NT2/D1 (cell line): ENCODE measurements at regions not wholly inside any gene's neighbourhood (a gene's known extent, or its start where the extent isn't known, plus 50 kb on each side); places are given as distances from the start of the nearest gene placed in this dataset.

Experiments used
- DNase-seq: peaks from one replicate; pipeline ENCODE4 v3.0.0-alpha.2; 2011; ENCODE audit warnings: low read depth, low spot score
- H3K27me3 ChIP-seq: 2 replicates; pipeline ENCODE4 v1.6.0; 2011; ENCODE audit warnings: mild to moderate bottlenecking; ENCODE audit not compliant: insufficient read length, insufficient read depth
- H3K36me3 ChIP-seq: 2 replicates; pipeline ENCODE4 v1.6.1; 2011; ENCODE audit warnings: mild to moderate bottlenecking, low read length, mixed read lengths; ENCODE audit not compliant: insufficient read depth, insufficient read length
- H3K4me1 ChIP-seq: 2 replicates; pipeline ENCODE4 v1.5.1; 2011; ENCODE audit not compliant: insufficient read depth, insufficient read length
- H3K4me3 ChIP-seq: 2 replicates; pipeline ENCODE4 v1.5.1; 2011; ENCODE audit warnings: low read depth; ENCODE audit not compliant: insufficient read length
- H3K9ac ChIP-seq: 2 replicates; pipeline ENCODE4 v1.6.0; 2011; ENCODE audit warnings: low read depth; ENCODE audit not compliant: insufficient read length
- H3K9me3 ChIP-seq: 2 replicates; pipeline ENCODE4 v1.5.1; 2011; ENCODE audit warnings: mild to moderate bottlenecking, low read length; ENCODE audit not compliant: insufficient read depth
- SUZ12 ChIP-seq: IDR thresholded peaks from 2 replicates; pipeline ENCODE4 v1.6.1; 2011; ENCODE audit not compliant: insufficient read length, insufficient read depth; ENCODE audit errors: extremely low read depth
- YY1 ChIP-seq: IDR thresholded peaks from 2 replicates; pipeline ENCODE4 v1.6.1; 2011; ENCODE audit not compliant: insufficient read length, insufficient read depth
- ZNF274 ChIP-seq: IDR thresholded peaks from 2 replicates; pipeline ENCODE4 v1.6.1; 2011; ENCODE audit warnings: mild to moderate bottlenecking, low read depth, low read length

GRCh38 chr5:121325930-121326329 is 525.8 kb upstream of the FTMT start:
- H3K9ac ChIP-seq = no peak overlapping the region
- TF ChIP-seq SUZ12 (no peak), ZNF274 (no peak), YY1 (no peak)

GRCh38 chr5:121350181-121350930 is 501.3 kb upstream of the FTMT start:
- H3K27me3 ChIP-seq = no peaks in the 10 kb centered on the region
- H3K9ac ChIP-seq = no peak overlapping the region
- TF ChIP-seq YY1 (no peak), ZNF274 (no peak)
- H3K9me3 ChIP-seq = no peaks in the 10 kb centered on the region
- no peak overlapping the region for H3K4me3 ChIP-seq
- no peaks in the 10 kb centered on the region for H3K4me1 ChIP-seq
- DNase-seq = no peak
- H3K36me3 ChIP-seq = no peaks in the 10 kb centered on the region

More at GRCh38 chr5:121325930-121326329, 525.8 kb upstream of the FTMT start:
- Histone ChIP-seq H3K9me3 (no peaks in the 10 kb centered on the region), H3K36me3 (no peaks in the 10 kb centered on the region), H3K4me1 (no peaks in the 10 kb centered on the region), H3K4me3 (no peak overlapping the region), H3K27me3 (no peaks in the 10 kb centered on the region)
- no peak for DNase-seq

GRCh38 chr5:121366515-121366914 is 485.2 kb upstream of the FTMT start:
- Histone ChIP-seq H3K27me3 (no peaks in the 10 kb centered on the region), H3K36me3 (no peaks in the 10 kb centered on the region), H3K9me3 (no peaks in the 10 kb centered on the region), H3K4me3 (no peak overlapping the region), H3K9ac (no peak overlapping the region), H3K4me1 (no peaks in the 10 kb centered on the region)
- TF ChIP-seq YY1 = no peak
- no peak for TF ChIP-seq ZNF274
- TF ChIP-seq SUZ12 = no peak
- no peak for DNase-seq

- DNase-seq = no peak
- TF ChIP-seq SUZ12 (no peak), YY1 (no peak), ZNF274 (no peak)
- H3K27me3 ChIP-seq = no peaks in the 10 kb centered on the region
- no peak overlapping the region for H3K4me3 ChIP-seq
- no peaks in the 10 kb centered on the region for H3K36me3 ChIP-seq
- H3K9ac ChIP-seq = no peak overlapping the region
- H3K9me3 ChIP-seq = no peaks in the 10 kb centered on the region
- H3K4me1 ChIP-seq = no peaks in the 10 kb centered on the region
Measured at GRCh38 chr5:121373371-121373770, 478.3 kb upstream of the FTMT start.

GRCh38 chr5:121377461-121377860 is 474.2 kb upstream of the FTMT start:
- Histone ChIP-seq H3K9ac (no peak overlapping the region), H3K4me3 (no peak overlapping the region), H3K36me3 (no peaks in the 10 kb centered on the region), H3K4me1 (no peaks in the 10 kb centered on the region), H3K9me3 (no peaks in the 10 kb centered on the region), H3K27me3 (no peaks in the 10 kb centered on the region)
- no peak for TF ChIP-seq ZNF274
- TF ChIP-seq SUZ12 = no peak
- TF ChIP-seq YY1 = no peak
- DNase-seq = no peak

- no peak overlapping the region for H3K4me3 ChIP-seq
- H3K27me3 ChIP-seq = no peaks in the 10 kb centered on the region
- no peaks in the 10 kb centered on the region for H3K36me3 ChIP-seq
- no peak overlapping the region for H3K9ac ChIP-seq
- no peaks in the 10 kb centered on the region for H3K9me3 ChIP-seq
- no peaks in the 10 kb centered on the region for H3K4me1 ChIP-seq
- no peak for DNase-seq
- TF ChIP-seq SUZ12 (no peak), YY1 (no peak), ZNF274 (no peak)
Measured at GRCh38 chr5:121378046-121378445, 473.6 kb upstream of the FTMT start.

- DNase-seq = no peak
- H3K9ac ChIP-seq = no peak overlapping the region
- no peaks in the 10 kb centered on the region for H3K4me1 ChIP-seq
- no peak for TF ChIP-seq YY1
- TF ChIP-seq ZNF274 = no peak
- no peak for TF ChIP-seq SUZ12
- no peak overlapping the region for H3K4me3 ChIP-seq
- no peaks in the 10 kb centered on the region for H3K27me3 ChIP-seq
- H3K9me3 ChIP-seq = no peaks in the 10 kb centered on the region
- H3K36me3 ChIP-seq = no peaks in the 10 kb centered on the region
Measured at GRCh38 chr5:121378559-121379359, 472.9 kb upstream of the FTMT start.
